Osteoblast (primary cell): ENCODE measurements at regions not wholly inside any gene's neighbourhood (a gene's known extent, or its start where the extent isn't known, plus 50 kb on each side); places are given as distances from the start of the nearest gene placed in this dataset.

Source experiments
- DNase-seq: peaks from one replicate; pipeline ENCODE4 v3.0.0; 2011; ENCODE audit warnings: low spot score, mixed read lengths; ENCODE audit not compliant: insufficient read length; ENCODE audit errors: missing footprints
- H2AFZ ChIP-seq: 2 replicates; pipeline ENCODE4 v1.6.0; 2011; ENCODE audit warnings: mild to moderate bottlenecking, low read length
- H3K27ac ChIP-seq: 2 replicates; pipeline ENCODE4 v1.5.1; 2011; ENCODE audit warnings: mild to moderate bottlenecking, low read depth, low read length, moderate library complexity
- H3K27me3 ChIP-seq: 2 replicates; pipeline ENCODE4 v1.6.0; 2012; ENCODE audit warnings: mild to moderate bottlenecking, control low read depth, inconsistent platforms, low read length, moderate library complexity; ENCODE audit not compliant: insufficient read depth
- H3K36me3 ChIP-seq: 2 replicates; pipeline ENCODE4 v1.5.1; 2011; ENCODE audit warnings: mild to moderate bottlenecking, low read length, control low read depth, moderate library complexity; ENCODE audit not compliant: insufficient read depth
- H3K4me1 ChIP-seq: 2 replicates; pipeline ENCODE4 v1.5.1; 2011; ENCODE audit warnings: mild to moderate bottlenecking, low read length, control low read depth, moderate library complexity; ENCODE audit not compliant: insufficient read depth
- H3K4me2 ChIP-seq: 2 replicates; pipeline ENCODE4 v1.6.0; 2011; ENCODE audit warnings: mild to moderate bottlenecking, low read length; ENCODE audit not compliant: insufficient read depth
- H3K4me3 ChIP-seq: fragments of 200-600 bp; sonication (generic); 3 replicates; pipeline ENCODE4 v1.5.1; 2012; ENCODE audit warnings: mild to moderate bottlenecking, low read length, inconsistent platforms; ENCODE audit not compliant: insufficient read depth
- H3K79me2 ChIP-seq: 2 replicates; pipeline ENCODE4 v1.6.0; 2012; ENCODE audit warnings: mild to moderate bottlenecking, low read length, control low read depth, inconsistent platforms; ENCODE audit not compliant: insufficient read depth
- H3K9me3 ChIP-seq: 2 replicates; pipeline ENCODE4 v1.5.1; 2011; ENCODE audit warnings: low read depth, low read length, control low read depth
- H4K20me1 ChIP-seq: 2 replicates; pipeline ENCODE4 v1.6.0; 2012; ENCODE audit warnings: mild to moderate bottlenecking, low read length, control low read depth; ENCODE audit not compliant: insufficient read depth
- CTCF ChIP-seq: IDR thresholded peaks from 2 replicates; pipeline ENCODE4 v1.5.1; 2011; ENCODE audit warnings: mild to moderate bottlenecking, low read depth, low read length, moderate library complexity; ENCODE audit errors: extremely low read depth

GRCh38 chr2:145352484-145352883 lies 832.6 kb upstream of the ZEB2 start:
- no peaks in the 10 kb centered on the region for H3K36me3 ChIP-seq
- DNase-seq, result no peak
- no peak for TF ChIP-seq CTCF
- H3K79me2 ChIP-seq, result no peaks in the 10 kb centered on the region
- no peak overlapping the region for H3K4me3 ChIP-seq
- no peaks in the 10 kb centered on the region for H3K9me3 ChIP-seq
- peaks cover 4% of the 10 kb centered on the region for H3K4me1 ChIP-seq
- no peaks in the 10 kb centered on the region for H3K27me3 ChIP-seq
- no peak overlapping the region for H3K4me2 ChIP-seq
- H2AFZ ChIP-seq, result peak overlapping the region; percentile 63
- H3K27ac ChIP-seq, result no peak overlapping the region
- no peaks in the 10 kb centered on the region for H4K20me1 ChIP-seq

- Histone ChIP-seq H2AFZ (peak overlapping the region; percentile 63), H3K4me1 (peaks cover 4% of the 10 kb centered on the region), H3K9me3 (no peaks in the 10 kb centered on the region), H3K27me3 (no peaks in the 10 kb centered on the region), H3K79me2 (no peaks in the 10 kb centered on the region), H4K20me1 (no peaks in the 10 kb centered on the region), H3K36me3 (no peaks in the 10 kb centered on the region), H3K27ac (no peak overlapping the region), H3K4me3 (no peak overlapping the region), H3K4me2 (no peak overlapping the region)
- DNase-seq, result no peak
- TF ChIP-seq CTCF, result no peak
These were observed 832.0 kb upstream of the ZEB2 start for GRCh38 chr2:145351864-145352425.

GRCh38 chr2:145350011-145350410 lies 830.1 kb upstream of the ZEB2 start:
- no peaks in the 10 kb centered on the region for H4K20me1 ChIP-seq
- H3K79me2 ChIP-seq, result no peaks in the 10 kb centered on the region
- H3K4me3 ChIP-seq, result no peak overlapping the region
- peak overlapping the region; percentile 52 for H3K27ac ChIP-seq
- peak overlapping the region; percentile 43 for H3K4me2 ChIP-seq
- H3K9me3 ChIP-seq, result no peaks in the 10 kb centered on the region
- no peaks in the 10 kb centered on the region for H3K36me3 ChIP-seq
- peak overlapping the region; percentile 32 for H2AFZ ChIP-seq
- H3K4me1 ChIP-seq, result peaks cover 4% of the 10 kb centered on the region
- peak; percentile 36 for DNase-seq
- no peaks in the 10 kb centered on the region for H3K27me3 ChIP-seq
- no peak for TF ChIP-seq CTCF

- Histone ChIP-seq H3K27me3 (no peaks in the 10 kb centered on the region), H2AFZ (no peak overlapping the region), H4K20me1 (no peaks in the 10 kb centered on the region), H3K27ac (no peak overlapping the region), H3K79me2 (no peaks in the 10 kb centered on the region), H3K9me3 (no peaks in the 10 kb centered on the region), H3K4me3 (no peak overlapping the region), H3K36me3 (no peaks in the 10 kb centered on the region), H3K4me1 (no peaks in the 10 kb centered on the region), H3K4me2 (no peak overlapping the region)
- TF ChIP-seq CTCF, result no peak
- DNase-seq, result no peak
These were observed 824.3 kb upstream of the ZEB2 start for GRCh38 chr2:145344076-145344724.
